HL-60 (cell line): ENCODE measurements at regions not wholly inside any gene's neighbourhood (a gene's known extent, or its start where the extent isn't known, plus 50 kb on each side); places are given as distances from the start of the nearest gene placed in this dataset.

Source experiments
- GABPA ChIP-seq: IDR thresholded peaks from 2 replicates; pipeline ENCODE4 v1.6.1; 2012; ENCODE audit warnings: low read depth
- POLR2AphosphoS5 ChIP-seq: IDR thresholded peaks from 2 replicates; pipeline ENCODE4 v1.6.1; 2012; ENCODE audit warnings: low read depth
- SPI1 ChIP-seq: IDR thresholded peaks from 2 replicates; pipeline ENCODE4 v1.6.1; 2012; ENCODE audit warnings: low read depth, mild to moderate bottlenecking, borderline replicate concordance
- TF ChIP-seq, protein P1 (sequence below): IDR thresholded peaks from one replicate; pipeline ENCODE4 v1.5.1; 2011; ENCODE audit warnings: low read length, control low read depth, inconsistent platforms; ENCODE audit not compliant: insufficient read depth
- TF ChIP-seq, protein P2 (sequence below): IDR thresholded peaks from 2 replicates; pipeline ENCODE4 v1.6.1; 2012; ENCODE audit warnings: low read depth; ENCODE audit not compliant: insufficient replicate concordance

DNA sequence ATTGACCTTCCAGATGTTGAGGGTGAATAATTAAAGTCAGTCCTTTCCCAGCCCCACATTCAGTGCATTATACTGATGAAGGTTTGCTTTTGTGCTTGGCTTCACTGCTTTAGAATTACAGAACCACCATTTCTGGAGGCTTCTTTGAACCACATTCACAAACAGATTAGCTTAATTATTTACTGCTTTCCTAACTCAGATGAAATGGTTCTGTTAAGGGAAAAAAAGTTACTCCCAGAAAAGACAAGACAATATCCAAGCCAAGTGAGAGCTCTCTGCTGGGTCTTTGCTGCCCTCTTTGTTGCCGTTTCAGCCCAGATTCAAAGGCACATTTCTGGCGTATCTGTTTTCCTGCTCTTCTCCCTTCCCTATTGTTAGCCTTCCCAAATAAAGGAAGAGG lies 188.9 kb downstream of the AHR start:
- TF ChIP-seq, protein P1, sequence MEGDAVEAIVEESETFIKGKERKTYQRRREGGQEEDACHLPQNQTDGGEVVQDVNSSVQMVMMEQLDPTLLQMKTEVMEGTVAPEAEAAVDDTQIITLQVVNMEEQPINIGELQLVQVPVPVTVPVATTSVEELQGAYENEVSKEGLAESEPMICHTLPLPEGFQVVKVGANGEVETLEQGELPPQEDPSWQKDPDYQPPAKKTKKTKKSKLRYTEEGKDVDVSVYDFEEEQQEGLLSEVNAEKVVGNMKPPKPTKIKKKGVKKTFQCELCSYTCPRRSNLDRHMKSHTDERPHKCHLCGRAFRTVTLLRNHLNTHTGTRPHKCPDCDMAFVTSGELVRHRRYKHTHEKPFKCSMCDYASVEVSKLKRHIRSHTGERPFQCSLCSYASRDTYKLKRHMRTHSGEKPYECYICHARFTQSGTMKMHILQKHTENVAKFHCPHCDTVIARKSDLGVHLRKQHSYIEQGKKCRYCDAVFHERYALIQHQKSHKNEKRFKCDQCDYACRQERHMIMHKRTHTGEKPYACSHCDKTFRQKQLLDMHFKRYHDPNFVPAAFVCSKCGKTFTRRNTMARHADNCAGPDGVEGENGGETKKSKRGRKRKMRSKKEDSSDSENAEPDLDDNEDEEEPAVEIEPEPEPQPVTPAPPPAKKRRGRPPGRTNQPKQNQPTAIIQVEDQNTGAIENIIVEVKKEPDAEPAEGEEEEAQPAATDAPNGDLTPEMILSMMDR: no peak
- TF ChIP-seq POLR2AphosphoS5 (no peak), GABPA (no peak), SPI1 (no peak)
- TF ChIP-seq, protein P2, sequence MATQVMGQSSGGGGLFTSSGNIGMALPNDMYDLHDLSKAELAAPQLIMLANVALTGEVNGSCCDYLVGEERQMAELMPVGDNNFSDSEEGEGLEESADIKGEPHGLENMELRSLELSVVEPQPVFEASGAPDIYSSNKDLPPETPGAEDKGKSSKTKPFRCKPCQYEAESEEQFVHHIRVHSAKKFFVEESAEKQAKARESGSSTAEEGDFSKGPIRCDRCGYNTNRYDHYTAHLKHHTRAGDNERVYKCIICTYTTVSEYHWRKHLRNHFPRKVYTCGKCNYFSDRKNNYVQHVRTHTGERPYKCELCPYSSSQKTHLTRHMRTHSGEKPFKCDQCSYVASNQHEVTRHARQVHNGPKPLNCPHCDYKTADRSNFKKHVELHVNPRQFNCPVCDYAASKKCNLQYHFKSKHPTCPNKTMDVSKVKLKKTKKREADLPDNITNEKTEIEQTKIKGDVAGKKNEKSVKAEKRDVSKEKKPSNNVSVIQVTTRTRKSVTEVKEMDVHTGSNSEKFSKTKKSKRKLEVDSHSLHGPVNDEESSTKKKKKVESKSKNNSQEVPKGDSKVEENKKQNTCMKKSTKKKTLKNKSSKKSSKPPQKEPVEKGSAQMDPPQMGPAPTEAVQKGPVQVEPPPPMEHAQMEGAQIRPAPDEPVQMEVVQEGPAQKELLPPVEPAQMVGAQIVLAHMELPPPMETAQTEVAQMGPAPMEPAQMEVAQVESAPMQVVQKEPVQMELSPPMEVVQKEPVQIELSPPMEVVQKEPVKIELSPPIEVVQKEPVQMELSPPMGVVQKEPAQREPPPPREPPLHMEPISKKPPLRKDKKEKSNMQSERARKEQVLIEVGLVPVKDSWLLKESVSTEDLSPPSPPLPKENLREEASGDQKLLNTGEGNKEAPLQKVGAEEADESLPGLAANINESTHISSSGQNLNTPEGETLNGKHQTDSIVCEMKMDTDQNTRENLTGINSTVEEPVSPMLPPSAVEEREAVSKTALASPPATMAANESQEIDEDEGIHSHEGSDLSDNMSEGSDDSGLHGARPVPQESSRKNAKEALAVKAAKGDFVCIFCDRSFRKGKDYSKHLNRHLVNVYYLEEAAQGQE: no peak
